Spleen (tissue), 7 donors: ENCODE measurements at regions not wholly inside any gene's neighbourhood (a gene's known extent, or its start where the extent isn't known, plus 50 kb on each side); places are given as distances from the start of the nearest gene placed in this dataset.
"Not testable (repeated sequence)": the region's sequence is repeated elsewhere in the genome, so short reads cannot be mapped to it uniquely, and the experiment has no call there.

Experiments
- POLR2A ChIP-seq, 3 donors: fragments of 450-650 bp; IDR thresholded peaks; one replicate each; pipeline ENCODE4 v1.5.1; 2017; ENCODE audit warnings: antibody characterized with exemption in 3 of 3, mild to moderate bottlenecking in 1 of 3
- POLR2AphosphoS5 ChIP-seq, 3 donors: sonication (generic); formaldehyde crosslinking; IDR thresholded peaks; one replicate each; pipeline ENCODE4 v1.5.1; 2017; ENCODE audit warnings: antibody characterized with exemption in 3 of 3
- TF ChIP-seq, protein P1 (sequence below), 11 experiments: fragments of 200-600 bp in 7 of 11; fragments of 450-650 bp in 4 of 11; sonication (generic) in 4 of 11; IDR thresholded peaks in 8 of 11; conservative IDR thresholded peaks in 3 of 11; 1 replicate in 7 of 11; 2 replicates in 4 of 11; pipeline versions ENCODE4 v1.4.0 to v1.8.0; 2016 to 2021; ENCODE audit warnings: antibody characterized with exemption in 11 of 11, inconsistent platforms in 4 of 11, mild to moderate bottlenecking in 1 of 11
- donor health status: DM: no; HTN: no; CAD: no; lungs with moderate emphysema.
- donor health status: DM: no; HTN: no; CAD: no.
- donor health status: DM: no; HTN: no; CAD: no.

GRCh38 chr16:29128732-29129457 is 144.0 kb downstream of the LAT start:
- TF ChIP-seq, protein P1, sequence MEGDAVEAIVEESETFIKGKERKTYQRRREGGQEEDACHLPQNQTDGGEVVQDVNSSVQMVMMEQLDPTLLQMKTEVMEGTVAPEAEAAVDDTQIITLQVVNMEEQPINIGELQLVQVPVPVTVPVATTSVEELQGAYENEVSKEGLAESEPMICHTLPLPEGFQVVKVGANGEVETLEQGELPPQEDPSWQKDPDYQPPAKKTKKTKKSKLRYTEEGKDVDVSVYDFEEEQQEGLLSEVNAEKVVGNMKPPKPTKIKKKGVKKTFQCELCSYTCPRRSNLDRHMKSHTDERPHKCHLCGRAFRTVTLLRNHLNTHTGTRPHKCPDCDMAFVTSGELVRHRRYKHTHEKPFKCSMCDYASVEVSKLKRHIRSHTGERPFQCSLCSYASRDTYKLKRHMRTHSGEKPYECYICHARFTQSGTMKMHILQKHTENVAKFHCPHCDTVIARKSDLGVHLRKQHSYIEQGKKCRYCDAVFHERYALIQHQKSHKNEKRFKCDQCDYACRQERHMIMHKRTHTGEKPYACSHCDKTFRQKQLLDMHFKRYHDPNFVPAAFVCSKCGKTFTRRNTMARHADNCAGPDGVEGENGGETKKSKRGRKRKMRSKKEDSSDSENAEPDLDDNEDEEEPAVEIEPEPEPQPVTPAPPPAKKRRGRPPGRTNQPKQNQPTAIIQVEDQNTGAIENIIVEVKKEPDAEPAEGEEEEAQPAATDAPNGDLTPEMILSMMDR (IDR thresholded peaks at IDR 0.05 in 8 of 11, conservative IDR thresholded peaks at IDR 0.05 in 3 of 11) = not testable (repeated sequence)
- not testable (repeated sequence) for TF ChIP-seq POLR2AphosphoS5, POLR2A (IDR thresholded peaks at IDR 0.05)
